ENCODE measurements at regions not wholly inside any gene's neighbourhood (a gene's known extent, or its start where the extent isn't known, plus 50 kb on each side); places are given as distances from the start of the nearest gene placed in this dataset.

GRCh38 chr1:43041591-43041990 lies 82.9 kb upstream of the SLC2A1 start:
- TF ChIP-seq EZH2 (IDR thresholded peaks at IDR 0.05) (no peak), EZH2phosphoT487 (IDR thresholded peaks at IDR 0.05) (no peak), CTCF (IDR thresholded peaks at IDR 0.05) (no peak)
- peaks cover 12% of the 10 kb centered on the region for H3F3A ChIP-seq (ENCODE audit: low read depth)
- no peak for DNase-seq (ENCODE audit: low spot score)
- no peaks in the 10 kb centered on the region for H4K20me1 ChIP-seq (ENCODE audit: low read depth)
- Mint-ChIP-seq H3K4me1 (peaks cover 33% of the 10 kb centered on the region), H3K9me3 (peaks cover 5% of the 10 kb centered on the region), H3K27me3 (ENCODE audit: insufficient read depth, low read depth) (peaks cover 9% of the 10 kb centered on the region), H3K27ac (peak overlapping the region; percentile 63), H3K36me3 (peaks cover 2% of the 10 kb centered on the region), H3K4me3 (no peak overlapping the region)
- no peak overlapping the region for H3K27ac ChIP-seq
- H3K9ac ChIP-seq = no peak overlapping the region
- H3K79me2 ChIP-seq (ENCODE audit: low read depth) = no peaks in the 10 kb centered on the region
- H3K9me3 ChIP-seq (ENCODE audit: low read depth) = no peaks in the 10 kb centered on the region
- H3K4me1 ChIP-seq = peaks cover 26% of the 10 kb centered on the region
- H3K36me3 ChIP-seq = no peaks in the 10 kb centered on the region
- no peak overlapping the region for H2AFZ ChIP-seq (replicated peaks)
- H3K4me3 ChIP-seq = no peak overlapping the region
- H3K4me2 ChIP-seq = no peak overlapping the region
- H3K27me3 ChIP-seq = no peaks in the 10 kb centered on the region

GRCh38 chr1:43039228-43040055 lies 80.8 kb upstream of the SLC2A1 start:
- Histone ChIP-seq H3K9me3 (ENCODE audit: low read depth) (no peaks in the 10 kb centered on the region), H3F3A (ENCODE audit: low read depth) (peaks cover 27% of the 10 kb centered on the region), H3K79me2 (ENCODE audit: low read depth) (no peaks in the 10 kb centered on the region), H3K4me3 (no peak overlapping the region), H3K27me3 (no peaks in the 10 kb centered on the region), H3K4me2 (no peak overlapping the region), H4K20me1 (ENCODE audit: low read depth) (no peaks in the 10 kb centered on the region), H3K4me1 (peaks cover 47% of the 10 kb centered on the region), H3K9ac (no peak overlapping the region), H3K27ac (no peak overlapping the region), H3K36me3 (no peaks in the 10 kb centered on the region), H2AFZ (replicated peaks) (no peak overlapping the region)
- peaks cover 9% of the 10 kb centered on the region for H3K27me3 Mint-ChIP-seq (ENCODE audit: insufficient read depth, low read depth)
- TF ChIP-seq EZH2phosphoT487 (IDR thresholded peaks at IDR 0.05) (no peak), CTCF (IDR thresholded peaks at IDR 0.05) (no peak), EZH2 (IDR thresholded peaks at IDR 0.05) (no peak)
- no peak overlapping the region for H3K4me3 Mint-ChIP-seq
- H3K4me1 Mint-ChIP-seq = peaks cover 46% of the 10 kb centered on the region
- H3K9me3 Mint-ChIP-seq = peaks cover 3% of the 10 kb centered on the region
- DNase-seq (ENCODE audit: low spot score) = no peak
- no peaks in the 10 kb centered on the region for H3K36me3 Mint-ChIP-seq
- H3K27ac Mint-ChIP-seq = peak overlapping the region; percentile 29

- Histone ChIP-seq H3K36me3 (no peaks in the 10 kb centered on the region), H3F3A (ENCODE audit: low read depth) (peaks cover 27% of the 10 kb centered on the region), H4K20me1 (ENCODE audit: low read depth) (no peaks in the 10 kb centered on the region), H3K9me3 (ENCODE audit: low read depth) (no peaks in the 10 kb centered on the region), H2AFZ (replicated peaks) (no peak overlapping the region), H3K4me3 (no peak overlapping the region), H3K27ac (no peak overlapping the region), H3K4me2 (peak overlapping the region; percentile 11), H3K79me2 (ENCODE audit: low read depth) (no peaks in the 10 kb centered on the region), H3K27me3 (no peaks in the 10 kb centered on the region), H3K4me1 (peaks cover 50% of the 10 kb centered on the region), H3K9ac (no peak overlapping the region)
- peaks cover 50% of the 10 kb centered on the region for H3K4me1 Mint-ChIP-seq
- H3K27ac Mint-ChIP-seq = no peak overlapping the region
- H3K4me3 Mint-ChIP-seq = no peak overlapping the region
- H3K27me3 Mint-ChIP-seq (ENCODE audit: insufficient read depth, low read depth) = peaks cover 6% of the 10 kb centered on the region
- no peak for DNase-seq (ENCODE audit: low spot score)
- TF ChIP-seq CTCF (IDR thresholded peaks at IDR 0.05) (no peak), EZH2 (IDR thresholded peaks at IDR 0.05) (no peak), EZH2phosphoT487 (IDR thresholded peaks at IDR 0.05) (no peak)
- H3K9me3 Mint-ChIP-seq = peaks cover under 1% of the 10 kb centered on the region
- H3K36me3 Mint-ChIP-seq = no peaks in the 10 kb centered on the region
These were observed 79.7 kb upstream of the SLC2A1 start for GRCh38 chr1:43038232-43038935.

All from neural progenitor cell (in vitro differentiated cells).